ENCODE measurements at regions not wholly inside any gene's neighbourhood (a gene's known extent, or its start where the extent isn't known, plus 50 kb on each side); places are given as distances from the start of the nearest gene placed in this dataset.

DNA sequence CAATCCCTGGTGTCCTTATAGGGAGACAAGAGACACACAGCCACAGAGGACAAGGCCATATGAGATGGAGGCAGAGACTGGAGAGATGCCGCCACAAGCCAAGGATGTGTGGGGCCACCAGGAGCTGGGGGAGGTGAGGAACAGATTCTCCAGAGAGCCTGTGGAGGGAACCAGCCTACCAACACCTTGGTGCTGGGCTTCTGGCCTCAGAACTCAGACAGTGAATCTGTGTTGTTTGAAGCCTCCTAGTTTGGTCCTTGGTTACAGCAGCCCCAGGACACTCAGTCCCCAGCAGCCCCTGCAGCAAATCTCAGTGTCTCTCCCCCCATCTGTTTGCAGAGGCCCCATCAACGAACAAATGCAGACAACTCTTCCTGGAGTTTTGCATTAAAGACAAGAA lies 73.2 kb upstream of the BHLHE23 start:
- Histone ChIP-seq H3K4me2 (ENCODE audit: low read depth, low read length, poor library complexity, severe bottlenecking) (no peak overlapping the region), H3K27ac (ENCODE audit: low read depth, low read length) (no peak overlapping the region), H3F3A (ENCODE audit: insufficient read depth) (no peaks in the 10 kb centered on the region), H3K9ac (ENCODE audit: low read length) (no peak overlapping the region), H3K9me2 (replicated peaks; ENCODE audit: insufficient read depth, low read length) (no peaks in the 10 kb centered on the region), H3K79me2 (ENCODE audit: insufficient read depth, low read length) (no peaks in the 10 kb centered on the region), H3K9me3 (ENCODE audit: insufficient read depth, low read length) (no peaks in the 10 kb centered on the region), H4K20me1 (ENCODE audit: low read depth, low read length) (no peaks in the 10 kb centered on the region), H3K4me3 (ENCODE audit: insufficient read depth, low read length, poor library complexity, severe bottlenecking) (no peak overlapping the region), H3K27me3 (ENCODE audit: low read length) (no peaks in the 10 kb centered on the region), H3K36me3 (ENCODE audit: low read length) (no peaks in the 10 kb centered on the region), H2AFZ (ENCODE audit: low read depth, low read length, severe bottlenecking) (no peak overlapping the region)
- TF ChIP-seq EZH2phosphoT487 (conservative IDR thresholded peaks at IDR 0.05; ENCODE audit: low read length), result no peak
- TF ChIP-seq, protein P1, sequence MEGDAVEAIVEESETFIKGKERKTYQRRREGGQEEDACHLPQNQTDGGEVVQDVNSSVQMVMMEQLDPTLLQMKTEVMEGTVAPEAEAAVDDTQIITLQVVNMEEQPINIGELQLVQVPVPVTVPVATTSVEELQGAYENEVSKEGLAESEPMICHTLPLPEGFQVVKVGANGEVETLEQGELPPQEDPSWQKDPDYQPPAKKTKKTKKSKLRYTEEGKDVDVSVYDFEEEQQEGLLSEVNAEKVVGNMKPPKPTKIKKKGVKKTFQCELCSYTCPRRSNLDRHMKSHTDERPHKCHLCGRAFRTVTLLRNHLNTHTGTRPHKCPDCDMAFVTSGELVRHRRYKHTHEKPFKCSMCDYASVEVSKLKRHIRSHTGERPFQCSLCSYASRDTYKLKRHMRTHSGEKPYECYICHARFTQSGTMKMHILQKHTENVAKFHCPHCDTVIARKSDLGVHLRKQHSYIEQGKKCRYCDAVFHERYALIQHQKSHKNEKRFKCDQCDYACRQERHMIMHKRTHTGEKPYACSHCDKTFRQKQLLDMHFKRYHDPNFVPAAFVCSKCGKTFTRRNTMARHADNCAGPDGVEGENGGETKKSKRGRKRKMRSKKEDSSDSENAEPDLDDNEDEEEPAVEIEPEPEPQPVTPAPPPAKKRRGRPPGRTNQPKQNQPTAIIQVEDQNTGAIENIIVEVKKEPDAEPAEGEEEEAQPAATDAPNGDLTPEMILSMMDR (IDR thresholded peaks at IDR 0.05; ENCODE audit: insufficient read depth, low read length, poor library complexity, severe bottlenecking), result no peak

DNA sequence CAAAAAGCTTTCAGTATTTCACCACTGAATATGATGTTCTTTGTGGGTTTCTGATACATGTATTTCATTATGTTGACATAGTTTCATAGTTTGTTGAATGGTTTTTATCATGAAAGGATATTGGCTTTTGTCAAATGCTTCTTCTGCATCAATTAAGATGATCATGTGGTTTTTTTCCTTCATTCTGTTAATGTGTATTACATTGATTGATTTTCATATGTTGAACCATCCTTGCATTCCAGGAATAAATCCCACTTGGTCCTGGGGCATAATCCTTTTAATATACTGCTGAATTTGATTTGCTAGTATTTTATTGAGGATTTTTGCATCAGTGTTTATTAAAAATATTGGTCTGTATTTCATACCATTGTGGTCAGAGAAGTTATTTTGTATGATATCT lies 70.9 kb upstream of the BHLHE23 start:
- no peaks in the 10 kb centered on the region for H3K36me3 ChIP-seq (ENCODE audit: low read length)
- no peak overlapping the region for H3K9ac ChIP-seq (ENCODE audit: low read length)
- H3K27me3 ChIP-seq (ENCODE audit: low read length), result no peaks in the 10 kb centered on the region
- no peak overlapping the region for H3K27ac ChIP-seq (ENCODE audit: low read depth, low read length)
- no peaks in the 10 kb centered on the region for H3K79me2 ChIP-seq (ENCODE audit: insufficient read depth, low read length)
- no peaks in the 10 kb centered on the region for H3K9me3 ChIP-seq (ENCODE audit: insufficient read depth, low read length)
- H3F3A ChIP-seq (ENCODE audit: insufficient read depth), result no peaks in the 10 kb centered on the region
- no peaks in the 10 kb centered on the region for H4K20me1 ChIP-seq (ENCODE audit: low read depth, low read length)
- H3K4me2 ChIP-seq (ENCODE audit: low read depth, low read length, poor library complexity, severe bottlenecking), result no peak overlapping the region
- TF ChIP-seq EZH2phosphoT487 (conservative IDR thresholded peaks at IDR 0.05; ENCODE audit: low read length), result no peak
- TF ChIP-seq, protein P1 (IDR thresholded peaks at IDR 0.05; ENCODE audit: insufficient read depth, low read length, poor library complexity, severe bottlenecking), result no peak
- H3K4me3 ChIP-seq (ENCODE audit: insufficient read depth, low read length, poor library complexity, severe bottlenecking), result no peak overlapping the region
- no peaks in the 10 kb centered on the region for H3K9me2 ChIP-seq (replicated peaks; ENCODE audit: insufficient read depth, low read length)
- no peak overlapping the region for H2AFZ ChIP-seq (ENCODE audit: low read depth, low read length, severe bottlenecking)

DNA sequence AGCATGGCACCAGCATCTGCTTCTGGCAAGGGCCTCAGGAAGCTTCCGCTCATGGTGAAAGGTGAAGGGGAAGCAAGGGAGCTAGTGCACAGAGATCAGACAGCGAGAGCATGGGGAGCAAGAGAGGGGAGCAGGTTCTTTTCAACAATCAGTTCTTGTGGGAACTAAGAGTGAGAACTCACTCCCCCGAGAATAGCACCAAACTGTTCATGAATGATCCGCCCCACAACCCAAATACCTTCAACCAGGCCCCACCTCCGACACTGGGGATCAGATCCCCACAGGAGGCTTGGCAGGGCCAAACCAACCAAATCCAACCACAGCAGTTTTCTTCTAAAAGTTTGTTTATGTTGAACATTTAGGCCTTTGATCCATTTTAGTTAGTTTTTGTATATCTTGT lies 69.7 kb upstream of the BHLHE23 start:
- Histone ChIP-seq H3K27me3 (ENCODE audit: low read length) (no peaks in the 10 kb centered on the region), H2AFZ (ENCODE audit: low read depth, low read length, severe bottlenecking) (no peak overlapping the region)

More for the DNA sequence above, 69.7 kb upstream of the BHLHE23 start:
- Histone ChIP-seq H3K79me2 (ENCODE audit: insufficient read depth, low read length) (no peaks in the 10 kb centered on the region), H3K27ac (ENCODE audit: low read depth, low read length) (no peak overlapping the region), H3K4me3 (ENCODE audit: insufficient read depth, low read length, poor library complexity, severe bottlenecking) (no peak overlapping the region), H3F3A (ENCODE audit: insufficient read depth) (no peaks in the 10 kb centered on the region), H3K9me3 (ENCODE audit: insufficient read depth, low read length) (no peaks in the 10 kb centered on the region), H4K20me1 (ENCODE audit: low read depth, low read length) (no peaks in the 10 kb centered on the region), H3K9ac (ENCODE audit: low read length) (no peak overlapping the region), H3K9me2 (replicated peaks; ENCODE audit: insufficient read depth, low read length) (no peaks in the 10 kb centered on the region), H3K4me2 (ENCODE audit: low read depth, low read length, poor library complexity, severe bottlenecking) (no peak overlapping the region), H3K36me3 (ENCODE audit: low read length) (no peaks in the 10 kb centered on the region)
- TF ChIP-seq EZH2phosphoT487 (conservative IDR thresholded peaks at IDR 0.05; ENCODE audit: low read length), result no peak
- TF ChIP-seq, protein P1 (IDR thresholded peaks at IDR 0.05; ENCODE audit: insufficient read depth, low read length, poor library complexity, severe bottlenecking), result no peak
